Esophagus squamous epithelium (tissue), 5 donors: ENCODE measurements at regions not wholly inside any gene's neighbourhood (a gene's known extent, or its start where the extent isn't known, plus 50 kb on each side); places are given as distances from the start of the nearest gene placed in this dataset.

Source experiments
- DNase-seq: peaks from one replicate; lab custom pipeline; 2025; lab: John Stamatoyannopoulos, UW
- H3K27ac ChIP-seq, 4 donors: fragments of 200-600 bp; sonication (generic); one replicate each; pipeline ENCODE4 v1.5.1; 2016 to 2019; ENCODE audit warnings: mild to moderate bottlenecking in 1 of 4
- H3K27me3 ChIP-seq, 4 donors: fragments of 200-600 bp; sonication (generic); 1 replicate in 3 of 4; 2 replicates in 1 of 4; pipeline versions ENCODE4 v1.5.1 to v1.6.0; 2017 to 2021; ENCODE audit warnings: antibody characterized with exemption in 1 of 4
- H3K36me3 ChIP-seq, 3 donors: fragments of 200-600 bp; sonication (generic); one replicate each; pipeline ENCODE4 v1.5.1; 2016 to 2019
- H3K4me1 ChIP-seq, 3 donors: fragments of 200-600 bp; sonication (generic); one replicate each; pipeline ENCODE4 v1.5.1; 2017 to 2019
- H3K4me3 ChIP-seq, 4 donors: fragments of 200-600 bp; sonication (generic); 1 replicate in 3 of 4; 2 replicates in 1 of 4; pipeline ENCODE4 v1.5.1; 2016 to 2019; ENCODE audit warnings: mild to moderate bottlenecking in 2 of 4, moderate library complexity in 1 of 4
- H3K9me3 ChIP-seq, 3 donors: fragments of 200-600 bp; sonication (generic); one replicate each; pipeline ENCODE4 v1.5.1; 2016 to 2019
- POLR2A ChIP-seq, 4 donors: fragments of 450-650 bp; IDR thresholded peaks; one replicate each; pipeline ENCODE4 v1.6.1; 2017; ENCODE audit warnings: antibody characterized with exemption in 4 of 4, mild to moderate bottlenecking in 4 of 4, moderate library complexity in 3 of 4
- WGBS, 2 donors: methylation state at CpG; one replicate each; pipeline ENCODE4 v1.1.5; 2018; 5-methylcytosine and 5-hydroxymethylcytosine counted together
- intact Hi-C: fragments of 100-400 bp; cut with DNase I; formaldehyde crosslinking; loops from one replicate; pipeline ENCODE4 v1.15.0; 2022
- TF ChIP-seq, protein P1 (sequence below), 6 experiments: fragments of 450-650 bp in 4 of 6; fragments of 200-600 bp in 2 of 6; sonication (generic) in 2 of 6; IDR thresholded peaks; one replicate each; pipeline ENCODE4 v1.5.1; 2016 to 2019; ENCODE audit warnings: antibody characterized with exemption in 6 of 6, mild to moderate bottlenecking in 4 of 6, moderate library complexity in 4 of 6
- donor health status: DM: yes; HTN: yes; CAD: no.

DNA sequence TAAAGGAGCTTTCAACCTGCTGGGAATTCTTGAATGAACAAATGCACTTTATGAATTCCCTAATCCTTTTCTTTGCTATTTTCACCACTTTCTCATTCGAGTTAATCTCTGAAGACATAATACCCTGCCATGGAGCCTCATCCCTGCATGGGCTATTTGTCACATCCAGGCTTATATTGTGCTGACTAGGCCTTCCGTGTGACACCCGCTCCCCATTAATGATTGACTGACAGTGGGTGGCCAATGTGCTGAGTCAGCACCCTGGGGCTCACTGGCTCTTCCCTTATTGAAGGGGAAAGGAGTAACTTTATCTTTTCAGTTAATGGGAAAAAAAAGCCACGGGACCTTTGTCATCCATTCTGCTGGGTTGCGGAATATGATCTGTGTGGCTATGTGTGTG lies 1024.8 kb upstream of the EEF2KMT start:
- DNase-seq: no peak
- intact Hi-C loops: no loop called here
- 33 to 36% methylated on average over 3 to 5 of the region's 5 CpGs for WGBS, 2 donors

DNA sequence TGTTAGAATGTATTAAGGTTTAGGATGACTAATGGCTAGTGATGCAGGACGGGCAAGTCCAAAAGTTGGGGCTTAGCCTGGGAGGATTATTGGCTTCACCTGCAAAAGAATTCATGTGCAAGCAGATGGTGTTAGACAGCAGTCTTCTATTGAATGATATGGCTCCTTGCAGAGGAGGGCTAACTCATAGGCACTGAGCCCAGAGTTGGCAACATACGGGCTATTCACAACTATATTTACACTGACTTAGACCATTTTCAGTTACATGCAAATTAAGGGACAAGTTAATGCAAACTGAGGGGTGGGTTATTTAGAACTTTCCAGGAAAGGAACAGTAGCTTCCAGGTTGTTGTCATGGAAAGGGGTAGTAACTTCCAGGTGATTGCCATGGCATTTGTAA lies 1017.1 kb upstream of the EEF2KMT start:
- H3K27ac ChIP-seq: no peak overlapping the region
- no peaks in the 10 kb centered on the region for H3K9me3 ChIP-seq
- no peak for DNase-seq
- peaks cover 0 to 16% (median 0%) of the 10 kb centered on the region in 3 donors for H3K4me1 ChIP-seq
- H3K27me3 ChIP-seq: no peaks in the 10 kb centered on the region
- H3K4me3 ChIP-seq: no peak overlapping the region
- H3K36me3 ChIP-seq: no peaks in the 10 kb centered on the region
- intact Hi-C loops: no loop called here
- WGBS, 2 donors: 28 to 31% methylated on average over 2 of the region's 2 CpGs
- TF ChIP-seq, protein P1, sequence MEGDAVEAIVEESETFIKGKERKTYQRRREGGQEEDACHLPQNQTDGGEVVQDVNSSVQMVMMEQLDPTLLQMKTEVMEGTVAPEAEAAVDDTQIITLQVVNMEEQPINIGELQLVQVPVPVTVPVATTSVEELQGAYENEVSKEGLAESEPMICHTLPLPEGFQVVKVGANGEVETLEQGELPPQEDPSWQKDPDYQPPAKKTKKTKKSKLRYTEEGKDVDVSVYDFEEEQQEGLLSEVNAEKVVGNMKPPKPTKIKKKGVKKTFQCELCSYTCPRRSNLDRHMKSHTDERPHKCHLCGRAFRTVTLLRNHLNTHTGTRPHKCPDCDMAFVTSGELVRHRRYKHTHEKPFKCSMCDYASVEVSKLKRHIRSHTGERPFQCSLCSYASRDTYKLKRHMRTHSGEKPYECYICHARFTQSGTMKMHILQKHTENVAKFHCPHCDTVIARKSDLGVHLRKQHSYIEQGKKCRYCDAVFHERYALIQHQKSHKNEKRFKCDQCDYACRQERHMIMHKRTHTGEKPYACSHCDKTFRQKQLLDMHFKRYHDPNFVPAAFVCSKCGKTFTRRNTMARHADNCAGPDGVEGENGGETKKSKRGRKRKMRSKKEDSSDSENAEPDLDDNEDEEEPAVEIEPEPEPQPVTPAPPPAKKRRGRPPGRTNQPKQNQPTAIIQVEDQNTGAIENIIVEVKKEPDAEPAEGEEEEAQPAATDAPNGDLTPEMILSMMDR (IDR thresholded peaks at IDR 0.05): no peak
- TF ChIP-seq POLR2A (IDR thresholded peaks at IDR 0.05): no peak

More for the DNA sequence above, 1024.8 kb upstream of the EEF2KMT start:
- H3K36me3 ChIP-seq: no peaks in the 10 kb centered on the region
- TF ChIP-seq POLR2A (IDR thresholded peaks at IDR 0.05): no peak
- TF ChIP-seq, protein P1 (IDR thresholded peaks at IDR 0.05): no peak
- no peaks in the 10 kb centered on the region for H3K4me1 ChIP-seq
- no peaks in the 10 kb centered on the region for H3K9me3 ChIP-seq
- H3K4me3 ChIP-seq: no peak overlapping the region
- no peak overlapping the region for H3K27ac ChIP-seq
- H3K27me3 ChIP-seq: no peaks in the 10 kb centered on the region

DNA sequence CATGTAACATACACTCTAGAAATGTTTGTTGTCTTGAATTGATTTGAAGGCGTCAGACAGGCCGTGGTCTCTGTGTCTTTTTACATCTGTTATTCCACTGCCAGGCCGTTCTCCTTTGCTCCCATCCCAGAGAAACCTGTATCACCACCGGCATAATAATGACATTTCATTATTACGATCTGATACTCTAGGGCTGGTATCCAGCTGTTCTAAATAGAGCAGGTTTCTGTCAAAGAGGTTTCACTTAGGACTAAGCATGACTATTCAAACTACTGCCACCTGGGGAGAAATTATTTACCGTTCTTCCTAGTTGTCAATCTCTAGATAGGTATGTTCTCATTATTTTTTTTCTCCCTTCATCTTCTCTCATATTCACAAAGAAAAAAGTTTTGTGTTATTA lies 1016.2 kb upstream of the EEF2KMT start:
- Histone ChIP-seq H3K4me1 (peaks cover 0 to 16% (median 0%) of the 10 kb centered on the region in 3 donors), H3K27ac (no peak overlapping the region), H3K9me3 (no peaks in the 10 kb centered on the region), H3K27me3 (no peaks in the 10 kb centered on the region), H3K36me3 (no peaks in the 10 kb centered on the region), H3K4me3 (no peak overlapping the region)
- intact Hi-C loops: no loop called here
- no peak for DNase-seq
- TF ChIP-seq, protein P1 (IDR thresholded peaks at IDR 0.05): no peak
- WGBS, 2 donors: 44 to 71% methylated on average over 6 of the region's 6 CpGs

DNA sequence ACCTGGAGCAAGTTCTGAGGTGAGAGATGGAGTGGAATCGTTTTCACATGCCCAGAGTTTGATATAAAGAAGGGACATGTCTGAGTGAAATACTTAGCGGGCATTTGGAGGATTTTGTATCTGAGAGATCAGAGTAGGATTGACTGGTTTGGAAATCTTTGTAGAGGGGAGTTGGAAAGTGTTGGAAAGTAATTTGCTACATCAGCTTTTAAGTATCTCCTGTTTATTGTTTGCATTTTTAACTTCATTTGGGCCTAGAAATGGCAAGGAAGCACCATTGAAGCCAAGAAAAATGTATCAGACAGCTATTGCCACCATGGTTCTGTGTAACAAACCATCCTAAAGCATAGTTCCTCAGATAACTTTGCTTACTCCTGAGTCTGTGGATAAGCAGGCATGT lies 1015.1 kb upstream of the EEF2KMT start:
- H3K9me3 ChIP-seq: no peaks in the 10 kb centered on the region
- no peak overlapping the region for H3K4me3 ChIP-seq
- DNase-seq: no peak
- TF ChIP-seq POLR2A (IDR thresholded peaks at IDR 0.05): no peak
- TF ChIP-seq, protein P1 (IDR thresholded peaks at IDR 0.05): no peak
- intact Hi-C loops: no loop called here
- H3K4me1 ChIP-seq: peaks cover 0 to 16% (median 0%) of the 10 kb centered on the region in 3 donors
- no peaks in the 10 kb centered on the region for H3K36me3 ChIP-seq
- no peak overlapping the region for H3K27ac ChIP-seq
- 49 to 60% methylated on average over 2 of the region's 2 CpGs for WGBS, 2 donors
- no peaks in the 10 kb centered on the region for H3K27me3 ChIP-seq

DNA sequence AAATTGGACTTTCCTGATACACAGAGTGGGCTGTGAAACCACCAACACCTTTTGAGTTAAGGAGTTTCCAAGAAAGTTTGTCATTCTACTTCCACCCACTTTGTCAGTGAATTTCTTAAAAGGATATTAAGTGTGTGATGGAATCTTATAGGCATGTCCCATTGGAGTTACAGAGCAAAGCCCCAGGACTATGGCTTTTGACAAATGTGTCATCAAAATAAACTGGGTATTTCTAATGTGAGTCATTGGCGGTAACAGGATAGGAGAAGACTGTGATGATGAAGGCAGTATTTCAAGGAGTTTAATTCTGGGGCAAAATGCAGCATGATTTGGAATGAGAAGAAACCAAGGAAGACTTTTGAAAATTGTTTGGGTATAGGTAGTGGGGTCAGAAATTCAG lies 1013.8 kb upstream of the EEF2KMT start:
- no peak overlapping the region for H3K27ac ChIP-seq
- H3K4me1 ChIP-seq: peaks cover 0 to 16% (median 0%) of the 10 kb centered on the region in 3 donors
- H3K27me3 ChIP-seq: no peaks in the 10 kb centered on the region
- DNase-seq: no peak
- H3K4me3 ChIP-seq: no peak overlapping the region
- TF ChIP-seq, protein P1 (IDR thresholded peaks at IDR 0.05): no peak
- TF ChIP-seq POLR2A (IDR thresholded peaks at IDR 0.05): no peak
- intact Hi-C loops: no loop called here
- WGBS, 2 donors: 54 to 78% methylated on average over 1 of the region's 1 CpG
- no peaks in the 10 kb centered on the region for H3K9me3 ChIP-seq
- H3K36me3 ChIP-seq: no peaks in the 10 kb centered on the region
